ENCODE measurements at regions not wholly inside any gene's neighbourhood (a gene's known extent, or its start where the extent isn't known, plus 50 kb on each side); places are given as distances from the start of the nearest gene placed in this dataset.
A peak's percentile ranks its signal among the peaks of the same experiment; 100 is the strongest.
"Not testable (repeated sequence)": the region's sequence is repeated elsewhere in the genome, so short reads cannot be mapped to it uniquely, and the experiment has no call there.

- ChIA-PET CTCF (no interaction called here), POLR2A (no interaction called here)
- no peak for DNase-seq (ENCODE audit: low read depth, low spot score)
- no peak overlapping the region for H3K4me3 ChIP-seq (ENCODE audit: low read depth, low read length)
- TF ChIP-seq, protein P1, sequence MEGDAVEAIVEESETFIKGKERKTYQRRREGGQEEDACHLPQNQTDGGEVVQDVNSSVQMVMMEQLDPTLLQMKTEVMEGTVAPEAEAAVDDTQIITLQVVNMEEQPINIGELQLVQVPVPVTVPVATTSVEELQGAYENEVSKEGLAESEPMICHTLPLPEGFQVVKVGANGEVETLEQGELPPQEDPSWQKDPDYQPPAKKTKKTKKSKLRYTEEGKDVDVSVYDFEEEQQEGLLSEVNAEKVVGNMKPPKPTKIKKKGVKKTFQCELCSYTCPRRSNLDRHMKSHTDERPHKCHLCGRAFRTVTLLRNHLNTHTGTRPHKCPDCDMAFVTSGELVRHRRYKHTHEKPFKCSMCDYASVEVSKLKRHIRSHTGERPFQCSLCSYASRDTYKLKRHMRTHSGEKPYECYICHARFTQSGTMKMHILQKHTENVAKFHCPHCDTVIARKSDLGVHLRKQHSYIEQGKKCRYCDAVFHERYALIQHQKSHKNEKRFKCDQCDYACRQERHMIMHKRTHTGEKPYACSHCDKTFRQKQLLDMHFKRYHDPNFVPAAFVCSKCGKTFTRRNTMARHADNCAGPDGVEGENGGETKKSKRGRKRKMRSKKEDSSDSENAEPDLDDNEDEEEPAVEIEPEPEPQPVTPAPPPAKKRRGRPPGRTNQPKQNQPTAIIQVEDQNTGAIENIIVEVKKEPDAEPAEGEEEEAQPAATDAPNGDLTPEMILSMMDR (IDR thresholded peaks at IDR 0.05; ENCODE audit: insufficient read depth, low read length, missing control alignments) = no peak
Measured at GRCh38 chr2:129915303-129915840, 64.1 kb upstream of the RAB6C start.

- no peak for DNase-seq (ENCODE audit: low read depth, low spot score)
- POLR2A ChIA-PET = no interaction called here
- H3K4me3 ChIP-seq (ENCODE audit: low read depth, low read length) = no peak overlapping the region
- CTCF ChIA-PET = no interaction called here
- TF ChIP-seq, protein P1 (IDR thresholded peaks at IDR 0.05; ENCODE audit: insufficient read depth, low read length, missing control alignments) = no peak
Measured at GRCh38 chr2:129918604-129919003, 60.9 kb upstream of the RAB6C start.

DNA sequence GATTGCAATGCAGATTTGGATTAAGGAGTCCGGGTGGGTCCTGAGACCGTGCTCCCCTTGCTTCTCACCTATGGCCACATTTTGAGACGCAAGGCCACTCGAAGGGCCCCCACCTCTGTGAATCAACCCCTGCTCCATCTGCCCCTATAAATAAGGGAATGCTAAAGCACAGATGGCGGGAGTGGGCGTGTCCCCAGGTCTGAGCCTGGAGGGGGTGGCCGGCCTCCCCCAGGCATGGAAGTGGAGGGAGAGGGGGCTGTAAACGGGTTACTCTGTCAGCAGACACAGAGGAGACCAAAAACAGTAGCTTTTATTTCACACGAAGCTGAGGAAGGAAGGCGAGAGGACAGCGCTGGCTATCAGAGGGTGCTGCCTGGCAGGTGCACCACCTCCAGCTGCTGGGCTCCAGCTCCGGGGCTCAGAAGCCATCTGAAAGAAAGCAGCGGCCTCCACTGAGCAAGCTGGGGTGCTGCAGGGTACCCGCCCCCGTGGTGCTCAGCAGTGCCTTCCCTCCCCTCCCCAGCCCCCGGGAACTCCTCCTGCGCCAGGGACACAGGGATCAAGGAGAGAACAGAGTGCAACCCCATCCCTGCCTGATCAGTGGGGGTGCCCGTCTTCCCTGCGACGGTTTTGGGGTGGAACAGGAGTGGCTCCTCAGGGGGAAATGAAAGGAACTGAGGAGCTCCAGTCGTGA, 56.7 kb upstream of the RAB6C start:
- POLR2A ChIA-PET = no interaction called here
- TF ChIP-seq, protein P1 (IDR thresholded peaks at IDR 0.05; ENCODE audit: insufficient read depth, low read length, missing control alignments) = no peak
- no peak overlapping the region for H3K4me3 ChIP-seq (ENCODE audit: low read depth, low read length)
- CTCF ChIA-PET = interaction anchor here (1.3 to 2.6 kb wide), 3 partner anchors 1743 to 1859 kb away, joined by 3 to 12 read pairs (median 8); no protein-coding TSS in a partner anchor
- no peak for DNase-seq (ENCODE audit: low read depth, low spot score)

DNA sequence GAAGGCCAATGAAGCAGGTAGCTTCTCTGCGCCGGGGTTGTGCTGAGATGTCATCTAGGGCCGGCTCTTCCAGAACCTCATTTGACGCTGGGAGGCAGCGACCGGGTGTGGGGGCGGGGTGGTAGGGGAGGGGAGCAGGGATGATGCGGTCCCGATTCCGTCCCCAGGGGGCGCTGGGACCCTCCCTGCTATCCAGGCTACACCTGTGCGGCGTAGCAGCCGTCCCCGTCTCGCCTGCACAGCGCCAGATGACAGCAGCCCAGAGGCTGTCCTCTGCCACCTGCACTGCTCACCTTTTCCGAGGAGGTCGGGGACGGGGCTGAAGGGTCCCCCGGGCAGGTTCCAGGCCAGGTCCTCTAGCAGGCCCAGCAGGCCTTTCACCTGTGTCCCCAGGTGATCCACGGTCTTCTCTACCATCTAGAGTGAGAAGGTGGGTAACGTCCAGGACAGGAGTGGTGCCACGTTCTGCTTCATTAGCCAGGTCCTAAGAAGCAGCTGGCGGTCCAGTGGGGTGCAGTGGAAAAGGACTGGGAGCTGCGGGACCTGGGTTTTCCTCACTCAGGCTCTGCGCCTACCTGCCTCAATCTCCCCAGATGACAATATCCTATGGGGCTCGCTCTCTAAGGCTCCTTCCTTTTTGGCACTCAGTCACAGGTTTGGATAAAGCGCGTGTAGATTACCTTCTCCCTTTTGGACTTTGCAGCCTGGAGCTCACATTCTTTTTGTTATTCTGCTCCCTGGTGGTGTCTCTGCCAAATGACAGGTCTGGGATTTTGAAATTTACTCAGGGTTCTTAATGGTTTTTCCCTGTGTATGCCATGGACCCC, 56.0 kb upstream of the RAB6C start:
- TF ChIP-seq, protein P1 (IDR thresholded peaks at IDR 0.05; ENCODE audit: insufficient read depth, low read length, missing control alignments) = peak; percentile 31
- DNase-seq (ENCODE audit: low read depth, low spot score) = no peak
- POLR2A ChIA-PET = no interaction called here
- H3K4me3 ChIP-seq (ENCODE audit: low read depth, low read length) = no peak overlapping the region
- CTCF ChIA-PET = interaction anchor here (1.0 to 2.6 kb wide), 5 partner anchors 412 to 1860 kb away, joined by 3 to 12 read pairs (median 5); no protein-coding TSS in a partner anchor

DNA sequence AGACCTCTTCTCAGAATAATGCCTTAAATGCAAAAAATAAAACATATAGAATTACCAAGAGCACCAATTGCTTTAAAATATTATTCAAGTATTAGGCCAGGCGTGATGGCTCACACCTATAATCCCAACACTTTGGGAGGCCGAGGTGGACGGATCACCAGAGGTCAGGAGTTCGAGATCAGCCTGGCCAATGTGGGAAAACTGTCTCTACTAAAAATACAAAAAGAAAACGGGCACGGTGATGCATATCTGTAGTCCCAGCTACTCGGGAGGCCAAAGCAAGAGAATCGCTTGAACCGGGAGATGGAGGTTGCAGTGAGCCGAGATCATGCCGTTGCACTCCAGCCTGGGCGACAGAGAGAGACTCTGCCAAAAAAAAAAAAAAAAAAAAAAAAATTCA, 55.4 kb upstream of the RAB6C start:
- DNase-seq (ENCODE audit: low read depth, low spot score); H3K4me3 ChIP-seq (ENCODE audit: low read depth, low read length); POLR2A ChIA-PET: not testable (repeated sequence)
- CTCF ChIA-PET = interaction anchor here (1.0 to 2.6 kb wide), 5 partner anchors 411 to 1861 kb away, joined by 3 to 12 read pairs (median 5); no protein-coding TSS in a partner anchor

GRCh38 chr2:129925381-129925780, 54.1 kb upstream of the RAB6C start:
- ChIA-PET POLR2A (no interaction called here), CTCF (interaction anchor here (2.6 kb wide), 1 partner anchor 1862 kb away, joined by 12 read pairs; no protein-coding TSS in a partner anchor)
- TF ChIP-seq, protein P1 (IDR thresholded peaks at IDR 0.05; ENCODE audit: insufficient read depth, low read length, missing control alignments) = no peak
- no peak for DNase-seq (ENCODE audit: low read depth, low spot score)
- no peak overlapping the region for H3K4me3 ChIP-seq (ENCODE audit: low read depth, low read length)

All from AG04449 (cell line).